ENCODE measurements at regions not wholly inside any gene's neighbourhood (a gene's known extent, or its start where the extent isn't known, plus 50 kb on each side); places are given as distances from the start of the nearest gene placed in this dataset.
A peak's percentile ranks its signal among the peaks of the same experiment; 100 is the strongest.

- DNase-seq (ENCODE audit: low spot score): no peak
Measured at GRCh38 chr16:59236804-59237458, 502.8 kb upstream of the GOT2 start.

GRCh38 chr16:59224401-59224800 is 490.3 kb upstream of the GOT2 start:
- DNase-seq (ENCODE audit: low spot score): no peak

- DNase-seq (ENCODE audit: low spot score): no peak
Measured at GRCh38 chr16:59220011-59220410, 485.9 kb upstream of the GOT2 start.

DNA sequence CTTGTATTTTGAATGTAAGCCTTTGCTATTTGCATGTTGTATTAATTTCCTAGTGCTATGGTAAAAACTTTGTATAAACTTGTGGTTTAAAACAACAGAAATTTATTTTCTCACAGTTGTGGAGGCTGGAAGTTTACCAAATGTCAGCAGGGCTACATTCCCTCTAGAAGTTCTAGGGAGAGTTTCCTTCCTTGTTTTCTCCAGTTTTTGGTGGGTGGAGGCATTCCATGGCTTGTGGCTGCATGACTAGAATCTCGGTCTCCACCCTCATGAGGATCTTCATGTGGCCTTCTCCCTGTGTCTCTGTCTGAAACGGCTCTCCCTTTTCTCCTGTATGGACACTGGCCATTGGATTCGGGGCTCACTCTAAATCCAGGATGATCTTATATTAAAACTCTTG is 482.2 kb upstream of the GOT2 start:
- no peak for DNase-seq (ENCODE audit: low spot score)

GRCh38 chr16:59214455-59214854 is 480.3 kb upstream of the GOT2 start:
- no peak for DNase-seq (ENCODE audit: low spot score)

DNA sequence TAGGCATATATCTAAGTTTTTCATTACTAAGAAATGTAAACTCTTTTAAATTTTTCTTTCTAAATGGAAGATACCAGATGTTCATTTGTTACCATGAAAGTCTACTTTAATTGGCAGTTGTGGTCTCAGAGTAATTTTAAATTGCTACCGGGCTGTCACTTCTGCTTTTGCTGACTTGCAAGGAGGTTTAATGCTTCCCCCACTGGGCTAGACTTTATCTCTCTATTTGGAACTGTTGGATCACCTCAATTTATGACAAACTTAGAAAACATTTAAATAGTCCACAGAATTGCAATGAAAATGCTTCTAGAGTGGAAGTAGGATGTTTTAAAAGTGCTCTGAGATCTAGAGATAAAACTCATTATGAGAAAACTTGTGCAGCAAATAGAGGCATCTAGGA is 479.8 kb upstream of the GOT2 start:
- no peak for DNase-seq (ENCODE audit: low spot score)

DNA sequence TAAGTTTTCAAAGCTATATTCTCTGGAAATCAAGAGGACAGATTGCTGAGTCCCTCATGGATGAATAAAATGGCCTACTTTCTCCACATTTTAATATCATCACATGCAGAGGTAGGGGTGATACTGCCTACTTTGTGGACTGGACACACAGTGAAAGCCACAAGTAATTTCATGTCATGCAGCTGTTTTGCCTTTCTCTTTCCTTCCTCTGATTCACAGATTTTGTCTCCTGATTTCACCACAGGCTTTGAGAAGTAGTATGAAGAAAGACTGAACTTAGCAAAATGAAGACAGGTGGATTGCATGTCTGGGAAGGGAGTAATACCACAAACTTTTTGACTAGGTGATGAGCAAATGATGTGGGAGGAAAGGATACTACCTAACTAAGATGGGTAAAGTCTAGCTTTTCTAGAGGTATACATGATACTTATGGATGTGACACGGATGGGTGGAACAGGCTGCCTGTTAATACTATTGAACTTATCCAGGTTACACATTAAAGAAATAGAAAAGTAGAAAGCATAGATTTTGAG is 478.4 kb upstream of the GOT2 start:
- DNase-seq (ENCODE audit: low spot score): no peak

- DNase-seq (ENCODE audit: low spot score): no peak
Measured at GRCh38 chr16:59210955-59211541, 476.9 kb upstream of the GOT2 start.

GRCh38 chr16:59205403-59205802 is 471.3 kb upstream of the GOT2 start:
- no peak for DNase-seq (ENCODE audit: low spot score)

DNA sequence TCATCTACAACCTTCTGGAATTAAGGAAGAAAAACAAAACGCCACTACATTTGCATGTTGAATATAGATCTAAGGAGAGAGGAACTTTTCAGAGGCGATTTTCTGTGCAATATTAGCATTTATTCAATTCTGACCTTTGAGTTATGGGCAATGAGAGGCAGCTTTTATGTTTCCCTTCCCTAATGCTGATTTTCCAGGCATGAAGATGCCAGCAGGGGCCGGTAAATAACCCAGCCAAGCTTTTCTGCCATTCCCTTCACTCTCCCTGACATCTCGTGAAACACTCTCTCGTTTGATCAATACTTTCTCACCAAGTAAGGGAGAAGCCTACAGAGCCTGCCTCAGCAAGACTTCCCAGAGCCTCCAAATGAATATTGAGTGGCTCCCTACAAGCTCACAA is 470.5 kb upstream of the GOT2 start:
- no peak for DNase-seq (ENCODE audit: low spot score)

DNA sequence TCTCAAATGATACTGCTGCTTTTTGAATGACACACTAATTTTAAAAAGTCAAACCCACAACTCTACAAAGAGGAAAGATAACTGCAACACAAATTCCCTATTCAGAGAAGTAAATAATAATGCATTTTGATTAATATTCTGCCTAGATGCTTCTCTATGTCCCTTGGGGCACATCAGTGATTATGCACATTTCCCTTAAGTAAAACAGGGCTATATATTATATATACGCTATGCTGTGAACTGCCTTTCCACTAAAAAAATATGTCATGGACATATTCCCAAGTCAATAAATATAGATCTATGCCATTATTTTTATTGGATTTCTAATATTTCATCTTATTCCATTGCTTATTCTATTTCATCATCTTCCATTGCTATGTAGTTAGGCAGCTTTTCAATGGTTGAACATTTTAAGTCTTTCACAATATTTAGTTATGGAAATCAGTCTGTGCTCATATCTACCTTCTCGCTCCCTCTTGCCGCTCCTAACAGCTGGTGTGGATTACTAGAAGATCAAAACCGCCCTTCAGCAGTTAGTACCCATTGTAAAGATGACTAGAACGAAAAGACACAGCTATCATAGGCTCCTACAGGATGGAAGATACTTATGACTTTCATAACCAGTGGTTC is 468.2 kb upstream of the GOT2 start:
- DNase-seq (ENCODE audit: low spot score): no peak

- DNase-seq (ENCODE audit: low spot score): no peak
Measured at GRCh38 chr16:59201821-59202220, 467.7 kb upstream of the GOT2 start.

- no peak for DNase-seq (ENCODE audit: low spot score)
Measured at GRCh38 chr16:59201160-59201559, 467.0 kb upstream of the GOT2 start.

GRCh38 chr16:59198487-59198886 is 464.4 kb upstream of the GOT2 start:
- no peak for DNase-seq (ENCODE audit: low spot score)

- DNase-seq (ENCODE audit: low spot score): no peak
Measured at GRCh38 chr16:59195242-59195641, 461.1 kb upstream of the GOT2 start.

DNA sequence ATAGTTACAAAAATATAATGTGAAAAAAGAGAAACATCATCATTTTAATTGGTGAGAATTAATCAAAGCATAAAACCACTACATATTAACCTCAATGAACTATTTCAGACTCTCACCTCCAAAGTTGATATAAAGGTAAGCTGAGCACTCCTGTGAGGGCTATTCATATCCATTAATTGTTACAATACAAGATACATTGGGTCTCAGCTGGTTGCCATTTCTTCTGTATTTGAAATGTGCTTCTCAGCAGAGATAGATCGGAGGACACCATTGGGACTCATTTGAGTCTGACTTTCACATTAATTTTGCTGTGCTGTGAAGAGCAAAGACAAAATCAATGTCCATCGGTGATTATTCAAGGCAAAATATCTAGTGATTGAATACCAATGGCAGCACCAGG is 459.5 kb upstream of the GOT2 start:
- DNase-seq (ENCODE audit: low spot score): no peak

GRCh38 chr16:59192551-59193199 is 458.6 kb upstream of the GOT2 start:
- peak; percentile 4 for DNase-seq (ENCODE audit: low spot score)

- DNase-seq (ENCODE audit: low spot score): no peak
Measured at GRCh38 chr16:59190731-59191130, 456.6 kb upstream of the GOT2 start.

GRCh38 chr16:59188029-59188428 is 453.9 kb upstream of the GOT2 start:
- no peak for DNase-seq (ENCODE audit: low spot score)

- no peak for DNase-seq (ENCODE audit: low spot score)
Measured at GRCh38 chr16:59181821-59182420, 447.8 kb upstream of the GOT2 start.

DNA sequence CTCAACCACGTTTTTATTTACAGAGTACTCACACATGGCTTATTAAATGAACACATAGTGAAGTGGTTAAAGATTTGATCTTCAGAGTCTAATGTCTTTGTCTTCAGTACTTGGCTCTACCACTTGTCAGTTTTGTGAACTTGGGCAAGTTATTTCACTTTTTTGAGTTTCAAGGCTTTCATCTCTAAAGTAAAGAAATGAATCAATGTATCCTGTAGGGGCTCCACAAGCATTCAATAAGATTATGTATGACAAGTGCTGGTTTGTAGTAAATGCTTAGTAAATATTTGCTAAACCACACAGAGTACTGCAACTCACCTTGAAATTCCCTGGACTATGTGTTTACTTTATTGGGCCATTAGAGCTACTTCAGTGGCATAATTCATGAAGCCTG is 446.0 kb upstream of the GOT2 start:
- no peak for DNase-seq (ENCODE audit: low spot score)

GRCh38 chr16:59179446-59180082 is 445.4 kb upstream of the GOT2 start:
- no peak for DNase-seq (ENCODE audit: low spot score)
